ENCODE measurements at regions not wholly inside any gene's neighbourhood (a gene's known extent, or its start where the extent isn't known, plus 50 kb on each side); places are given as distances from the start of the nearest gene placed in this dataset.

DNA sequence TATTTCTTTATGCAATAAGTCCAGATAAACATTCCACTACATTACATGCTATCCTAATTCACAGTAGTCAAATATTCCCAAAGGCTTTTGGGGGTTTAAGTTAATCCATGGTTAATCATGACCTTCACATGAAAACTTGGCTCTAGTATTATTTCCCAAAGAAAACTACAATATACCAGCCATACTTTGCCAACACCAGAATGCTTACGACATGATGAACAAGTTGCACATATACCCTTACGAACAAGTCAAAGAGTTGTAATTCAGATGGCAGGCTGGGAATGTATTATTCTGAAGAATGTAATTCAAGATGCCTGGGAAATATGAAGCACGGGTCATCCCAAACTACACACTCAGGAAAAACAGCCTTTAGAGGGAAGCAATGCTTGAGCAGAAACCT lies 499.6 kb downstream of the PPARGC1A start:
- DNase-seq, result no peak

GRCh38 chr4:23388699-23389395 lies 501.0 kb downstream of the PPARGC1A start:
- no peak for DNase-seq

DNA sequence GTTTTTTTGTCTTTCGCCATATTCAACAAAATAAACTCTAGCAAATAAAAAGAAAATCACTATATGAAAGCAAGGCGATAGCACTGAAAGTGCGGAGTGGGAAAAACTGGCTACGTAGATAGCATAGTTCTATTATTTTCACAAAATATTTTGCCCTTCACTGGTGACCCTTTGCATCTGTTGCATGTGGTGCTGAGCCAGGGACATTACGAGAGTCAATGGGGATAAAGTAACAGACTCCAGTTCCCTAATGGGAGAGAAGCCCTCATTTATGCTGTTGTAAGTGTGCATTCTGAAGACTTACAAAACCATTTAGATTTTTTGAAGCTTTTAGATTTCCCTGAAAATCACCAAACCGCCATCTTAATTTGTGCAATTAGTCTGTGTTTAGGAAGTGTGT lies 501.6 kb downstream of the PPARGC1A start:
- DNase-seq, result no peak

DNA sequence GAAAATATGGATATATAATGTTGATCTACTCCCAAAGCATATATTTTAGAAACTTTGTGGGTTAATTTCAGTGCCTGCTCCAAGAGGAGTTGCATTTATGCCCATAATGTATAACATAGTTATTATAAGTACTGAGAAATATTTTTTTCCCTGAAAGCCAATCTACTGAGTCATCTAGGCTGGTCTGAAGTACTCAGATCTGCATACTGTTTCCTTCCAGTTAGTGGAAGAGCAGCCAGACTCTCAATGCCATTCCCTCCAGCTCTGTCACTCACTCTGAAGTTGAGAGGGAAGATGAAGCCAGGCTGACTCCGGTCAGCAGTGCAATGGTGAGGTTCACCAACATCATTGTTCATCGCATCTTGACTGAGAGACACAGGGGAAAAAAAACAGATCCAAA lies 505.1 kb downstream of the PPARGC1A start:
- no peak for DNase-seq

DNA sequence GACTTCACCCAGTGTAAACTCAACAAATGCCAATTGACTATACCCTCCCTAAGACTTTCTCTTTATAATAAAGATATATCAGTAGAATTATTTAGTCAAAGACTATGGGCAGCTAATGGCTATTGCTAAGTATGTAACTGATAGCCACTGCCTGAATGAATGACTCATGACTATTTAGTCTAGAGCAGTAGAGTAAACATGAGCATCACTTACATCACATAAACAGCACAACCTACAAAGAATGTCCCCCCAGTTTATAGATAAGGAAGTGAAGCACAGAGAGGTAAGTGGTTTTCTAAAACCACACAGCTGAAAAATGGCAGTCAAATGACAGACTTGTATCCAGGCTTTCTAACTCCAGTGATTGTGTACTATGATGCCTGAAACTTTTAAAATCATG lies 507.0 kb downstream of the PPARGC1A start:
- DNase-seq, result no peak

DNA sequence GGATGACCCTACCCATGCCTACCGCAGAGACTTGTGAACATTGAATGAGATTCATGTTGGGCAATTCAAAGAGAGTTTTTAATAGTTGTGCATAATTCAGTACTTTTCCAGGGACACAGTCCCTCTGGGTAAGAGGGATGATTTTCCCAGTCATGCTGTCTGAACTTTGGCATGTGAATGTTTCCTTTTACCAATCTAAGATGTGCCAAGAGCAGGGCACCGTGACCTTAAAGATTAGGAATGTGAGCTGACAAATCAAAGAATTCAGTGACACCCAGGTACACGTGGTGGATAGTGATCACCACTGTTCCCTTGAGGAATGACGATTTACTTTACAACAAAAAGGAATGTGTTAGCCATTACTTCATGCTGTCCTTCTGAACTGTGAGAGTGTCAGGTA lies 515.6 kb downstream of the PPARGC1A start:
- no peak for DNase-seq

DNA sequence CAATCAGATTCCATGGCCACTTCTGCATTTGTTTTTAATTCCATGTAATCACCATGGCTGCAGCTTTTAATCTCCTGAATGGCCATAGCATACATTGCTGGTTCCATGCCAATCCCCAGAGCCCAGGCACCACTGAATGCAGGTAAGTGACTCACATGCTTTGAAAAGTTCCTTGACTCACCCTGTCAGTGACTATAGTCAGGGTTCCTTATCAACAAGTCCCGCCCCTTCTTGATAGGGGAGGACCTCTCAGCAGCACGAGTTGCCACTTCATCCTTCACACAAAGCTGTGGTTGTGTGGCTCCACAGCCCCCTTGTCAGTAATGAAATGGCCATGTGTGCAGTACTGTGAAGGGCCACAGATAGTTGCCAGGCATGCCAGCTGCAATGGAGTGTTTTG lies 516.6 kb downstream of the PPARGC1A start:
- no peak for DNase-seq

DNA sequence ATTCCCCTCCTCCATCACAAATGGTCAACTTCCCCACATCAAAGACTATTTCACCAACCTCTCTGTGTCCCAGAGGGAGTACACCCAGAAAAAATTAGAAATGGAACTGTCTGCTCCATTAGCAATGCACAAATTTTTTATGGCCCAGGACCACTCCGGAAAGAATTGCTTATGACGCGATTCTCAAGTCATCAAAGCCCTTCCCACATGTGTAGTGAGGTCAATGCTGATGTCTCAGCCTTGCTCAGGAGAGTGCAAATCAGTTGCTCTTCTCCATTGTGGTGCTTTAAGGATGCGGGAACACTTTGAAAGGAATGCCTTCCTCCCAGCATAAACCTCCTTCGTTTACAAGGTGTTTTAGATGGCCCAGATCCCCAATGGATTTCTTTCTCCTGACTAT lies 518.3 kb downstream of the PPARGC1A start:
- no peak for DNase-seq

- no peak for DNase-seq
Measured at GRCh38 chr4:23369331-23369730, 520.5 kb downstream of the PPARGC1A start.

GRCh38 chr4:23368081-23368697 lies 521.7 kb downstream of the PPARGC1A start:
- peak; percentile 39 for DNase-seq

DNA sequence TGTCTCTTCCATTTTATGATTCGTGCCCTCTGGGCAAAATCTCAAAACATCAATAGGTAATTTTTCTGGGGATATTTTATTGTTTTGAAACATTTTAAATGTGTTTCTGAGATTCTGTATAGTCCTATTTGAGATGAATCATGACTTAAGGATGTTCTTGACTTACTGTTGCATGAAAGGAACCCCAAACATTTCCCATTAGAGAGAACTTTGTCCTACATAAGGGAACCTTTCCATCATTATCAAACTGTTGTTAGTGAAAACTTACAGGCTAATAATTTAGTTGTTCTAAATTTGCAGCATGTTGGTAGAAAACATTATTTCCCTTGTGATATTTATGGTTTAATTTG lies 523.3 kb downstream of the PPARGC1A start:
- no peak for DNase-seq

GRCh38 chr4:23365871-23366556 lies 523.8 kb downstream of the PPARGC1A start:
- DNase-seq, result no peak

DNA sequence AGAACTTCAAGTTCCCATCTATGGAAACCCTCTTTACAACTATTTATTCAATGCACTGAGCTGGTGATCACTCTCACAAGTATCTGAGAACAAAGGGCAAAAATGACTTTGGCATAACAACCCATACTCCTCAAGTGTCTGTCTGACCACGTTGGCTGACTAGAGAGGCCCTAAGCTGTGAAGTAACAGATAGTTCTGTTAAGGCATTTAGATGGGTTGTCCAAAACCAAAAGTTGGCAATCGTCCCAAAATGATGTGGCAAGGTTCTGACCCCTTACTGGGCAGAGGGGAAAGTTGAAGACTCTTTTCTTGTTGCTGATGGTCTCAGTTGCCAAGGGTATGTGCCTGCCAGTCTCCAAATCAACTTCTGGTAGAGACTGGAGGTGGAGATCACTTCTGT lies 524.8 kb downstream of the PPARGC1A start:
- no peak for DNase-seq

DNA sequence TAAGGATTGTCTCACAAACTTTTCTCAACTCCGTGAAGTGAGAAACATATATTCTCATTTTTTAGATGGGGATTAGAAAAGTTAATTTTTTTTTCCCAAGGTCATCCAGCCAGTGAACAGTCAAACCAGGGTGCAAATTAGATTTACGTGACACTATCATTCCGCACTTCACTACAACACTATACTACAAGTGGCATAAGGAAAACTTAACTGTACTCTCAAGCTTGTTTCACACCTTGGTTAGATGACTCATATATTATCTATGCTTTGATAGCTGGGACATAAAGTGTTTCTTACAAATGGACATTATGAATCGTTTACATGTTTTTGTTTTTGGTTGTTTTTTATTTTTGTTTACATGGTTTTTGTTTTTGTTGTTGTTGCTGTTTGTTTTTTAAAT lies 525.7 kb downstream of the PPARGC1A start:
- DNase-seq, result no peak

- no peak for DNase-seq
Measured at GRCh38 chr4:23361453-23361852, 528.4 kb downstream of the PPARGC1A start.

DNA sequence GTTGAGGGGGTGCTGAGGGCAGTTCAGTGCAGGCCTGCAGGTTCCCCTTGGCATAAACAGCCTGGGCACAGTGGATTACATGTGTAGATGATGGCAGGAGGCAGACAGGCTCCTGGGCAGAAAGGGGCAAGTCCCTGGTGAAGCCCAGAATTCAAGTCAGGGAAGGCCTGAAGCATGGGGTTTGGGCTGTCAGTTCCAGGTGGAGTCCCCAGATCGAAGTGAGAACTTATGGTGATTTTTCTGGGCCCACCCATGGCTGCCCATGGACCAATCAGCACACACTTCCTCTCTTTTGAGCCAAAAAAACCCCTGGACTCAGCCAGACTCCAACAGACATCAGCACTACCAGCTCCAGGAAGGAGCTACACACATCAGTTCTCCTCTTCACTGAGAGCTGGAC lies 529.1 kb downstream of the PPARGC1A start:
- no peak for DNase-seq

GRCh38 chr4:23355258-23355657 lies 534.6 kb downstream of the PPARGC1A start:
- DNase-seq, result no peak

DNA sequence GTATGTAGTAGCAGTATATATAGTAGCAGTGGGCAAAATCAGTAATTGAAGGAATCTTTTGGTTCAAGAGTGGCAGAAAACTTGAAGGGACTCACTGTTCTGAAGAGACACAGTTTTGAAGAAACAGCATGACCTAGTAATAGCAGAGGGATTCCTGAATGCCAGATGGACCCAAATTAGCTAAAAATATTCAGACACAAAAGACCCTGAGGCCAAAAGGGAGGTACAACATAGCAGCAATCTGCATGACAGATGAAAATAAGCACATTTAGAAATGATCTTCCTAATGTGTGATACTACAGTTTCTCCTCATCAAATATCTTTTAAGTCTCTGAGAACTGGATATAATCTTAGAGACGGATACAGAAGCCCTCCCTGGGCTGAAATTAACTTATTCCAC lies 536.6 kb downstream of the PPARGC1A start:
- DNase-seq, result no peak

- no peak for DNase-seq
Measured at GRCh38 chr4:23348789-23349498, 540.9 kb downstream of the PPARGC1A start.

DNA sequence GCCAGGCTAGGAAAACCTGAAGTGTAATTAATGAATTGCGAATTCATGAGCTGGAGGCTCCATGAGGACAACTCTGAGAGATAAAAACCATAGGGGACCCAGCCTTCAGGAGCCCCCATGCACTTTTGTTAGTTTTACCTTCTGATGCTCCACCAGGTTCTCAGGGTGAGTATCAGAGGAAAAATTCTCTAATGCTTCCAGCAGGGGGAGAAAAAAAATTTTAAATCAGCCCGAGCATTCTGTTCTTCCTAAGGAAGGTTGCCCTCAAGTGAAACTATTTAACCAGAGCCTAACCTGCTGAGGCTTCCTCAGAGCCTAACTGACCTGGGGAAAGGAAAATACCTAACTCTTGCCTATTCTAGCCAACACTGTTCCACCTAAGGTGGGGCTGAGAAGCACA lies 552.6 kb downstream of the PPARGC1A start:
- no peak for DNase-seq

GRCh38 chr4:23333946-23334878 lies 555.6 kb downstream of the PPARGC1A start:
- DNase-seq, result peak; percentile 69

DNA sequence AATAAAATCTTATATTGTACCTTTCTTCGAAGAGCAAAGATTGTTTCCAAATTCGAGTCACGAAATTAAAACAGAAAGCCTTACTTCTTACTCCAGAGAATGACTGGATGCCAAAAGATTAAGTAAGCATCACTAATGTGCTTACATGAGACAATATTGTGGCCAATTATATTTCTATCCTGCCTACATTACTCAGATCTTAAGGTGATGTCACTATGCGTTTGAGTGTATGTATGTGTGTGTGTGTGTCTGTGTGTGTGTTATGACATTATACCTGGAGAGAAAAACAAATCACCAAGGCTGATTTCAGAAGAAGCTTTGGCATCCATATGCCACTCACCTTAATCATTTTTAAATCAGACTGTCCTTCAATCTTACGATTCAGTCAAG lies 556.3 kb downstream of the PPARGC1A start:
- DNase-seq, result no peak

DNA sequence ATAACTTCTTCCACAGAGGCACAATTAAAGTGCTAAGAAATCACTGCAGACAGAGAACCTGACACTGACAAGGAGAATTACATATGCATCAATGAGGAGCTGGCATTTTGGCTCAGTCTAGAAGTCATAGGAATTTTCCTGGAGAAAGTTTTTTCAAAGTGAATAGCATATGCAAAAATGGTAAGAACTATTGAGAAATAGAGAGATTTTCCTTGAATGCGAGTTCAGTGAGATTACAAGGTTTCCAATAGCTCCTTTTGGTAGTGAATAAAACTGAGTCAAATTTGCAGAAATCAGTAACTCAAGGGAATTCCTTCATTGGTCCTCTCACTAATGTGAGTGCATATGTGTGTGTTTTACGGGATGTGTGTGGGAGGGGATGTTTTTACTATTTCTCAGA lies 557.5 kb downstream of the PPARGC1A start:
- no peak for DNase-seq

Measured in NCI-H774 (cell line).